SU-DHL-6 (cell line): ENCODE measurements at regions not wholly inside any gene's neighbourhood (a gene's known extent, or its start where the extent isn't known, plus 50 kb on each side); places are given as distances from the start of the nearest gene placed in this dataset.

Experiments used
- H2AFZ ChIP-seq: fragments of 200-600 bp; sonication (generic); 2 replicates; pipeline ENCODE4 v1.6.1; 2014; ENCODE audit warnings: low read depth, mild to moderate bottlenecking, moderate library complexity, mixed read lengths, antibody characterized with exemption, low read length; ENCODE audit not compliant: severe bottlenecking
- H3F3A ChIP-seq: fragments of 200-600 bp; shearing (Covaris generic); 2 replicates; pipeline ENCODE4 v1.6.0; 2016; ENCODE audit warnings: antibody characterized with exemption, mild to moderate bottlenecking; ENCODE audit not compliant: insufficient read depth
- H3K27ac ChIP-seq: fragments of 200-600 bp; sonication (generic); 2 replicates; pipeline ENCODE4 v1.5.1; 2016; ENCODE audit warnings: low read depth, mild to moderate bottlenecking, low read length, moderate library complexity, mixed read lengths
- H3K27me3 ChIP-seq: fragments of 200-600 bp; sonication (generic), shearing (Covaris generic); 2 replicates; pipeline ENCODE4 v1.6.0; 2014; ENCODE audit warnings: mild to moderate bottlenecking, low read length
- H3K36me3 ChIP-seq: fragments of 200-600 bp; sonication (generic); 2 replicates; pipeline ENCODE4 v1.6.1; 2014; ENCODE audit warnings: mild to moderate bottlenecking, low read length, mixed read lengths
- H3K4me2 ChIP-seq: fragments of 300-600, 200-600 bp; shearing (Covaris generic), sonication (generic); 2 replicates; pipeline ENCODE4 v1.6.0; 2014; ENCODE audit warnings: low read length, low read depth, mild to moderate bottlenecking; ENCODE audit not compliant: poor library complexity, severe bottlenecking
- H3K4me3 ChIP-seq: fragments of 200-600 bp; sonication (generic); 2 replicates; pipeline ENCODE4 v1.5.1; 2014; ENCODE audit warnings: antibody characterized with exemption, low read length, mild to moderate bottlenecking, mixed read lengths; ENCODE audit not compliant: insufficient read depth, poor library complexity, severe bottlenecking
- H3K79me2 ChIP-seq: fragments of 200-600 bp; sonication (generic); 2 replicates; pipeline ENCODE4 v1.6.1; 2014; ENCODE audit warnings: mild to moderate bottlenecking, low read length, moderate library complexity; ENCODE audit not compliant: insufficient read depth
- H3K9ac ChIP-seq: fragments of 200-600 bp; sonication (generic); 2 replicates; pipeline ENCODE4 v1.7.0; 2014; ENCODE audit warnings: mild to moderate bottlenecking, low read length
- H3K9me2 ChIP-seq: fragments of 200-600 bp; sonication (generic); replicated peaks from 2 replicates; pipeline ENCODE4 v1.6.1; 2014; ENCODE audit warnings: low read length; ENCODE audit not compliant: insufficient read depth
- H3K9me3 ChIP-seq: fragments of 200-600 bp; sonication (generic); 2 replicates; pipeline ENCODE4 v1.6.1; 2014; ENCODE audit warnings: low read length, mixed read lengths; ENCODE audit not compliant: insufficient read depth
- H4K20me1 ChIP-seq: fragments of 200-600 bp; sonication (generic); 2 replicates; pipeline ENCODE4 v1.6.1; 2014; ENCODE audit warnings: low read depth, mild to moderate bottlenecking, antibody characterized with exemption, low read length, moderate library complexity, mixed read lengths
- CTCF ChIP-seq: fragments of 200-600 bp; sonication (generic); IDR thresholded peaks from one replicate; pipeline ENCODE4 v1.5.1; 2017; ENCODE audit warnings: antibody characterized with exemption, mild to moderate bottlenecking, low read length, moderate library complexity; ENCODE audit not compliant: insufficient read depth, poor library complexity, severe bottlenecking
- EZH2phosphoT487 ChIP-seq: fragments of 200-600 bp; sonication (generic), shearing (Covaris generic); conservative IDR thresholded peaks from 2 replicates; pipeline ENCODE4 v1.6.1; 2018; ENCODE audit warnings: mild to moderate bottlenecking, antibody characterized with exemption, low read length, moderate library complexity, mixed read lengths

GRCh38 chr2:145715601-145716000, 1195.7 kb upstream of the ZEB2 start:
- Histone ChIP-seq H3K27me3 (no peaks in the 10 kb centered on the region), H3F3A (no peaks in the 10 kb centered on the region), H2AFZ (no peak overlapping the region), H3K4me3 (no peak overlapping the region), H3K36me3 (no peaks in the 10 kb centered on the region), H3K9me2 (no peaks in the 10 kb centered on the region; the same call in 1 of the 2 replicates), H3K9me3 (no peaks in the 10 kb centered on the region), H3K4me2 (no peak overlapping the region), H3K79me2 (no peaks in the 10 kb centered on the region), H4K20me1 (no peaks in the 10 kb centered on the region), H3K9ac (no peak overlapping the region), H3K27ac (no peak overlapping the region)
- no peak for TF ChIP-seq CTCF
- no peak for TF ChIP-seq EZH2phosphoT487

- H3K4me2 ChIP-seq, result no peak overlapping the region
- no peak overlapping the region for H3K9ac ChIP-seq
- H3K27me3 ChIP-seq, result no peaks in the 10 kb centered on the region
- no peaks in the 10 kb centered on the region for H3K79me2 ChIP-seq
- no peaks in the 10 kb centered on the region; the same call in 1 of the 2 replicates for H3K9me2 ChIP-seq
- no peak for TF ChIP-seq EZH2phosphoT487
- no peak for TF ChIP-seq CTCF
- H3K36me3 ChIP-seq, result no peaks in the 10 kb centered on the region
- H2AFZ ChIP-seq, result no peak overlapping the region
- H3K9me3 ChIP-seq, result no peaks in the 10 kb centered on the region
- H4K20me1 ChIP-seq, result no peaks in the 10 kb centered on the region
- no peak overlapping the region for H3K4me3 ChIP-seq
- H3K27ac ChIP-seq, result no peak overlapping the region
- H3F3A ChIP-seq, result no peaks in the 10 kb centered on the region
These were observed 1190.4 kb upstream of the ZEB2 start for GRCh38 chr2:145710303-145710702.

- Histone ChIP-seq H3F3A (no peaks in the 10 kb centered on the region), H3K79me2 (no peaks in the 10 kb centered on the region), H3K9me3 (no peaks in the 10 kb centered on the region), H2AFZ (no peak overlapping the region), H3K27ac (no peak overlapping the region), H3K9ac (no peak overlapping the region), H3K27me3 (no peaks in the 10 kb centered on the region), H3K9me2 (no peaks in the 10 kb centered on the region), H3K4me2 (no peak overlapping the region), H4K20me1 (no peaks in the 10 kb centered on the region), H3K4me3 (no peak overlapping the region), H3K36me3 (no peaks in the 10 kb centered on the region)
- no peak for TF ChIP-seq EZH2phosphoT487
These were observed 1182.4 kb upstream of the ZEB2 start for GRCh38 chr2:145702305-145702704.

GRCh38 chr2:145692971-145693478, 1173.1 kb upstream of the ZEB2 start:
- H3K36me3 ChIP-seq, result no peaks in the 10 kb centered on the region
- H3K9me3 ChIP-seq, result no peaks in the 10 kb centered on the region
- H3K4me3 ChIP-seq, result no peak overlapping the region
- no peaks in the 10 kb centered on the region for H3K79me2 ChIP-seq
- H3K27ac ChIP-seq, result no peak overlapping the region
- H2AFZ ChIP-seq, result no peak overlapping the region
- no peaks in the 10 kb centered on the region for H3K27me3 ChIP-seq
- H3K4me2 ChIP-seq, result no peak overlapping the region
- no peak overlapping the region for H3K9ac ChIP-seq
- TF ChIP-seq CTCF (no peak), EZH2phosphoT487 (no peak)
- H3F3A ChIP-seq, result no peaks in the 10 kb centered on the region
- no peaks in the 10 kb centered on the region for H4K20me1 ChIP-seq
- no peaks in the 10 kb centered on the region for H3K9me2 ChIP-seq
